ENCODE measurements at regions not wholly inside any gene's neighbourhood (a gene's known extent, or its start where the extent isn't known, plus 50 kb on each side); places are given as distances from the start of the nearest gene placed in this dataset.

DNA sequence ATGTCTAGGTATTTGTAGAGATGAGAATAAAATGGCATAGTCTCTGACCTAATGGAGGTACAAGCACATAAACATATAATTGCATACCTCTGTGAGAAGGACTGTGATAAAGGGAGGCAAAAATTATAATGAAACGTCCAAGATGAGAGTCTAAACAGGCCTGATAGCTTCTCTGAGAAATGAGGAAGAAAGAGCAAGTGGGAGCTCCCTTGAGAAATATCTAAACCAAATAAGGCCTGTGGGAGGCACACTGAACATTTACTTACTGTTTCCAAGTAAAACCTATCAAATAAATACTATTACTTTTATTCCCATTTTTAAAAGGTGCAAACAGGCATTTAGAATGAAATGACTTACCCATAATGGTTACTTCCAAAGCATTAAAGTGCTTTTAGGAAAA lies 125.6 kb upstream of the PAPPA start:
- Mint-ChIP-seq H3K4me3 (ENCODE audit: low read depth) (no peak overlapping the region), H3K36me3 (ENCODE audit: insufficient read depth) (no peaks in the 10 kb centered on the region), H3K4me1 (ENCODE audit: low read depth) (no peaks in the 10 kb centered on the region), H3K27me3 (no peaks in the 10 kb centered on the region), H3K9me3 (ENCODE audit: low read depth) (peaks cover 17% of the 10 kb centered on the region), H3K27ac (no peak overlapping the region)
- TF ChIP-seq, protein P1, sequence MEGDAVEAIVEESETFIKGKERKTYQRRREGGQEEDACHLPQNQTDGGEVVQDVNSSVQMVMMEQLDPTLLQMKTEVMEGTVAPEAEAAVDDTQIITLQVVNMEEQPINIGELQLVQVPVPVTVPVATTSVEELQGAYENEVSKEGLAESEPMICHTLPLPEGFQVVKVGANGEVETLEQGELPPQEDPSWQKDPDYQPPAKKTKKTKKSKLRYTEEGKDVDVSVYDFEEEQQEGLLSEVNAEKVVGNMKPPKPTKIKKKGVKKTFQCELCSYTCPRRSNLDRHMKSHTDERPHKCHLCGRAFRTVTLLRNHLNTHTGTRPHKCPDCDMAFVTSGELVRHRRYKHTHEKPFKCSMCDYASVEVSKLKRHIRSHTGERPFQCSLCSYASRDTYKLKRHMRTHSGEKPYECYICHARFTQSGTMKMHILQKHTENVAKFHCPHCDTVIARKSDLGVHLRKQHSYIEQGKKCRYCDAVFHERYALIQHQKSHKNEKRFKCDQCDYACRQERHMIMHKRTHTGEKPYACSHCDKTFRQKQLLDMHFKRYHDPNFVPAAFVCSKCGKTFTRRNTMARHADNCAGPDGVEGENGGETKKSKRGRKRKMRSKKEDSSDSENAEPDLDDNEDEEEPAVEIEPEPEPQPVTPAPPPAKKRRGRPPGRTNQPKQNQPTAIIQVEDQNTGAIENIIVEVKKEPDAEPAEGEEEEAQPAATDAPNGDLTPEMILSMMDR (IDR thresholded peaks at IDR 0.05; ENCODE audit: unreplicated experiment), result no peak
- DNase-seq (ENCODE audit: low spot score, unreplicated experiment), result no peak

DNA sequence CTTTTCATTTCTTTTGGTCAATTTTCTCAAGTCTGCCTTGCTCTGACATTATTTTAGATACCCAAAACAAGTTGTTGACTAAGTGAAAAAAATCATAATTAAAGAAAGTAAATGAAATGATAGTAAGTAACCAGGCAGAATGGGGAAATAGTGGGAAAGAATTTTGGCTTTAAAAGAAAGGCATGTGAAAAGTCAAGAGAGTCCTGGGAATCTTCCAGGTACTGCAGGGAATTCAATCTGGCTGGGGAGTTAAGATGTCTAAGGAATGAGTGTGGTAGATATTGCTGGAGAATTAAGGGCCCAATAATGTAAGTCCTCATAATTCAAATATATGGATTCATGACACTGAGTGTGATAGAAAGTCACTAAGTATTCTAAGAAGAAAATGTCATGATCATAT lies 123.1 kb upstream of the PAPPA start:
- Mint-ChIP-seq H3K4me1 (ENCODE audit: low read depth) (no peaks in the 10 kb centered on the region), H3K27me3 (no peaks in the 10 kb centered on the region), H3K27ac (no peak overlapping the region), H3K9me3 (ENCODE audit: low read depth) (peaks cover 17% of the 10 kb centered on the region), H3K4me3 (ENCODE audit: low read depth) (no peak overlapping the region), H3K36me3 (ENCODE audit: insufficient read depth) (no peaks in the 10 kb centered on the region)
- TF ChIP-seq, protein P1 (IDR thresholded peaks at IDR 0.05; ENCODE audit: unreplicated experiment), result no peak
- DNase-seq (ENCODE audit: low spot score, unreplicated experiment), result no peak

DNA sequence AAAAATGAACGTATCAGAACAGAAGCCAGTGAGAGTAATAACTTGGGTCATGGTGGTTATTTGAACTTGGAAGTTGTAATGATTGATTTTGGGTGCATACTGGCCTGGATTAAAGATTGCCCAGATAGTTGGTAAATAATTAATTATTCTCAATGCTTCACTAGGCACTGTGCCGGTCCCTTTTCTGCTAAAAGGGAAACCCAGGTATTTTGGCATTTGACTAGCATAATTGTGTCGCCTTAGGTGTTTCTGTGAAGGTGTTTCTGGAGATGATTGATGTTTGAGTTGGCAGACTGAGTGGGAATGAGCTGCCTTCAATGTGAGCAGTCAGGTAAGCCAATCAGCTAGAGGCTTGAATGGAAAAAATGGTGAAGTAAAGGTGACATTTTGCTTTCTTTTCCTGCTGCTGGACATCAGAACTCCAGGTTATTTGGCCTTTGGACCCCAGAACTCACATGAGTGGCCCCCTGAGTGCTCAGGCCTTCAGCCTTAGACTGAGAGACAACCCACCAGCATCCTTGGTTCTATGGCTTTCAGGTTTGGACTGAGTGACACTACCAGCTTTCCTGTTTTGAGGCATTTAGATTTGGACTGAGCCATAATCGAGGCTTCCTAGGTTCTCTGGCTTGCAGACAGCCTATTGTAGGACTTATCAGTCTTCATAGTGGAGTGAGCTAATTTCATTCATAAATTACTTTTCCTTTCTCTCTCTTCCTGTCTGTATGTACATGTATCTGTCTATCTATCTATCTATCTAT lies 120.7 kb upstream of the PAPPA start:
- no peak for DNase-seq (ENCODE audit: low spot score, unreplicated experiment)
- Mint-ChIP-seq H3K27ac (no peak overlapping the region), H3K4me3 (ENCODE audit: low read depth) (no peak overlapping the region), H3K4me1 (ENCODE audit: low read depth) (no peaks in the 10 kb centered on the region), H3K27me3 (no peaks in the 10 kb centered on the region), H3K9me3 (ENCODE audit: low read depth) (peaks cover 17% of the 10 kb centered on the region), H3K36me3 (ENCODE audit: insufficient read depth) (no peaks in the 10 kb centered on the region)
- TF ChIP-seq, protein P1 (IDR thresholded peaks at IDR 0.05; ENCODE audit: unreplicated experiment), result no peak

DNA sequence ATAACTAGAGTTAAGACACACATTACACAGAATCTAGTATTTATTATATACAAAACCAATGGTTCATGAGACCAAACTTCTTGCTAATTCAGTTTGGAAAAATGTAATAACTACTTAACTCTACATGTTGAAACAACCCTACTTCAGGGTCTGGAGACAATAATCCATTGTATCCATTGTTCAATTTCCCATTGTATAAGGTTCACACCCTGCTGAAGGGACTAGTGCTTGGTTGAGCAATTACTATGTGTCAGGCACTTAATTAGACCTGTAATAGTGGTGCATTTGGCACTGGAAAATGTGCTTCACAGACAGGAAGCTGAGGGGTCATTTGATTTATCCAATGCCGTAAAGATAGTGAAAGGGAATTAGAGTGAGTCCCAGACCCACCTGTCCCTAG lies 114.3 kb upstream of the PAPPA start:
- no peaks in the 10 kb centered on the region for H3K27me3 Mint-ChIP-seq
- DNase-seq (ENCODE audit: low spot score, unreplicated experiment), result no peak
- no peaks in the 10 kb centered on the region for H3K36me3 Mint-ChIP-seq (ENCODE audit: insufficient read depth)
- H3K4me1 Mint-ChIP-seq (ENCODE audit: low read depth), result no peaks in the 10 kb centered on the region
- H3K4me3 Mint-ChIP-seq (ENCODE audit: low read depth), result no peak overlapping the region
- TF ChIP-seq, protein P1 (IDR thresholded peaks at IDR 0.05; ENCODE audit: unreplicated experiment), result no peak
- no peak overlapping the region for H3K27ac Mint-ChIP-seq
- H3K9me3 Mint-ChIP-seq (ENCODE audit: low read depth), result no peaks in the 10 kb centered on the region

DNA sequence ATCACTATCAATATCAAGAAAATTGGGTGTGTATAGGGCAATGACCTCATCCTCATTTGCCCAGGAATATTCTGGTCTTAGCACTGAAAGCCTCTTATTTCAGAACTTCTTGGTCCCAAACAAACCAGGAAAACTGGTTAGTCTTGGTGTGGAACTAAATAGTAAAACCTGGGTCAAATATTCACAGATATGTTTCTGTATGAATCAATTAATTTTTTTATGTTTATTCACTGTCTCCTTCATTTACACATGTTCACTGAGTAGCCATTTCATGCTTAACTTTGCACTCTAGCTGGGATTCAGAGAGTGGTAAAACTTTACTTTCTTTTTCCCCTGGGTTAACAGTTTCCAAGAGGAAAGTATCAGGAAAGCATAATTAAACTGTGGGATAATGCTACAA lies 113.7 kb upstream of the PAPPA start:
- H3K36me3 Mint-ChIP-seq (ENCODE audit: insufficient read depth), result no peaks in the 10 kb centered on the region
- no peaks in the 10 kb centered on the region for H3K27me3 Mint-ChIP-seq
- no peaks in the 10 kb centered on the region for H3K4me1 Mint-ChIP-seq (ENCODE audit: low read depth)
- no peak overlapping the region for H3K4me3 Mint-ChIP-seq (ENCODE audit: low read depth)
- no peak overlapping the region for H3K27ac Mint-ChIP-seq
- H3K9me3 Mint-ChIP-seq (ENCODE audit: low read depth), result no peaks in the 10 kb centered on the region
- TF ChIP-seq, protein P1 (IDR thresholded peaks at IDR 0.05; ENCODE audit: unreplicated experiment), result no peak
- DNase-seq (ENCODE audit: low spot score, unreplicated experiment), result no peak
